Stomach (tissue), 8 donors: ENCODE measurements at regions not wholly inside any gene's neighbourhood (a gene's known extent, or its start where the extent isn't known, plus 50 kb on each side); places are given as distances from the start of the nearest gene placed in this dataset.
"Not testable (repeated sequence)": the region's sequence is repeated elsewhere in the genome, so short reads cannot be mapped to it uniquely, and the experiment has no call there.

Experiments used
- DNase-seq, 2 donors: peaks; one replicate each; pipeline versions ENCODE4 v3.0.0 to v3.0.0-alpha.2; 2013 to 2019
- H3K27ac ChIP-seq, 5 donors: fragments of 200-600 bp in 4 of 5; sonication (generic) in 4 of 5; one replicate each; pipeline ENCODE4 v1.5.1; 2013 to 2019; ENCODE audit warnings: mild to moderate bottlenecking in 1 of 5, moderate library complexity in 1 of 5
- H3K27me3 ChIP-seq, 3 donors: fragments of 200-600 bp; sonication (generic); one replicate each; pipeline ENCODE4 v1.5.1; 2017 to 2019; ENCODE audit warnings: mixed run types in 1 of 3
- H3K36me3 ChIP-seq, 4 donors: fragments of 200-600 bp; sonication (generic); 1 replicate in 3 of 4; 2 replicates in 1 of 4; pipeline ENCODE4 v1.5.1; 2016 to 2019
- H3K4me1 ChIP-seq, 4 donors: fragments of 200-600 bp; sonication (generic); one replicate each; pipeline ENCODE4 v1.5.1; 2016 to 2019
- H3K4me3 ChIP-seq, 4 donors: fragments of 200-600 bp; sonication (generic) in 3 of 4; one replicate each; pipeline ENCODE4 v1.5.1; 2016 to 2019; ENCODE audit warnings: mild to moderate bottlenecking in 1 of 4
- H3K9me3 ChIP-seq, 4 donors: fragments of 200-600 bp; sonication (generic); one replicate each; pipeline ENCODE4 v1.5.1; 2016 to 2019
- EP300 ChIP-seq: sonication (generic); formaldehyde crosslinking; IDR thresholded peaks from one replicate; pipeline ENCODE4 v1.6.1; 2017; ENCODE audit warnings: antibody characterized with exemption
- POLR2A ChIP-seq, 4 donors: fragments of 450-650 bp; IDR thresholded peaks; one replicate each; pipeline ENCODE4 v1.6.1; 2016; ENCODE audit warnings: antibody characterized with exemption in 4 of 4, control low read depth in 2 of 4, mild to moderate bottlenecking in 1 of 4, moderate library complexity in 1 of 4
- POLR2AphosphoS5 ChIP-seq, 3 donors: sonication (generic); formaldehyde crosslinking; IDR thresholded peaks; one replicate each; pipeline ENCODE4 v1.6.1; 2016; ENCODE audit warnings: antibody characterized with exemption in 3 of 3
- WGBS, 5 donors: extraction: QIAGEN DNeasy Blood & Tissue Kit in 3 of 5; methylation state at CpG; one replicate each; pipeline versions ENCODE4 v1.1.5 to v1.1.7; 2013 to 2018; 5-methylcytosine and 5-hydroxymethylcytosine counted together
- intact Hi-C: fragments of 100-400 bp; cut with DNase I; formaldehyde crosslinking; loops from one replicate; pipeline ENCODE4 v1.15.1; 2023; ENCODE audit warnings: low total_unique reads
- TF ChIP-seq, protein P1 (sequence below), 7 experiments: fragments of 450-650 bp in 4 of 7; fragments of 200-600 bp in 3 of 7; sonication (generic) in 3 of 7; IDR thresholded peaks; one replicate each; pipeline ENCODE4 v1.5.1; 2016 to 2019; ENCODE audit warnings: antibody characterized with exemption in 7 of 7, control low read depth in 2 of 7, mild to moderate bottlenecking in 1 of 7
- donor health status: healthy with polysubstance abuse.
- donor health status: Bipolar disorder and iron deficiency.
- donor health status: healthy.

DNA sequence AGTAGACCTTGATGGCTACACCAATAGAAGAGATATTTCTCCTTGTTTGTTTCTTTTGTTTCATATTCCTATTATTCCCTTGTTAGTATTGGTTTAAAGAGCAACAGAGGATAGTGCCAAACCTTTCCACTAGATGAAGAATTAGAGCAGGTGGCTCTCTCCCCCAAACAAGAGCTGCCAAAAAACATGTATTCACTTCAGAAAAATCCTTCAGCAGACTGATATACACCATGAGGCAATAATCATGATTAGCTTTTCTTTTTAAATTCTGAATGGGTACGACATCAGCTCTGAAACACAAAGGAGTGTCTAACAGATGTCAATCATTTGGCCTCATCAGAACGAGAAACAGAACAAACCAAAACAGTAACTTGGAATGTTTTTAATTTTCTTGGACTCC is 67.3 kb upstream of the MAP10 start:
- H3K36me3 ChIP-seq: no peaks in the 10 kb centered on the region
- TF ChIP-seq POLR2AphosphoS5 (IDR thresholded peaks at IDR 0.05): no peak
- no peak for TF ChIP-seq POLR2A (IDR thresholded peaks at IDR 0.05)
- TF ChIP-seq EP300: no peak
- TF ChIP-seq, protein P1, sequence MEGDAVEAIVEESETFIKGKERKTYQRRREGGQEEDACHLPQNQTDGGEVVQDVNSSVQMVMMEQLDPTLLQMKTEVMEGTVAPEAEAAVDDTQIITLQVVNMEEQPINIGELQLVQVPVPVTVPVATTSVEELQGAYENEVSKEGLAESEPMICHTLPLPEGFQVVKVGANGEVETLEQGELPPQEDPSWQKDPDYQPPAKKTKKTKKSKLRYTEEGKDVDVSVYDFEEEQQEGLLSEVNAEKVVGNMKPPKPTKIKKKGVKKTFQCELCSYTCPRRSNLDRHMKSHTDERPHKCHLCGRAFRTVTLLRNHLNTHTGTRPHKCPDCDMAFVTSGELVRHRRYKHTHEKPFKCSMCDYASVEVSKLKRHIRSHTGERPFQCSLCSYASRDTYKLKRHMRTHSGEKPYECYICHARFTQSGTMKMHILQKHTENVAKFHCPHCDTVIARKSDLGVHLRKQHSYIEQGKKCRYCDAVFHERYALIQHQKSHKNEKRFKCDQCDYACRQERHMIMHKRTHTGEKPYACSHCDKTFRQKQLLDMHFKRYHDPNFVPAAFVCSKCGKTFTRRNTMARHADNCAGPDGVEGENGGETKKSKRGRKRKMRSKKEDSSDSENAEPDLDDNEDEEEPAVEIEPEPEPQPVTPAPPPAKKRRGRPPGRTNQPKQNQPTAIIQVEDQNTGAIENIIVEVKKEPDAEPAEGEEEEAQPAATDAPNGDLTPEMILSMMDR (IDR thresholded peaks at IDR 0.05): no peak
- H3K27me3 ChIP-seq: no peaks in the 10 kb centered on the region
- WGBS, 5 donors: 69 to 85% (median 75%) methylated on average over 2 of the region's 2 CpGs
- H3K4me3 ChIP-seq: no peak overlapping the region
- H3K27ac ChIP-seq: no peak overlapping the region
- no peak for DNase-seq
- intact Hi-C loops: no loop called here
- no peaks in the 10 kb centered on the region for H3K9me3 ChIP-seq
- H3K4me1 ChIP-seq: no peaks in the 10 kb centered on the region

DNA sequence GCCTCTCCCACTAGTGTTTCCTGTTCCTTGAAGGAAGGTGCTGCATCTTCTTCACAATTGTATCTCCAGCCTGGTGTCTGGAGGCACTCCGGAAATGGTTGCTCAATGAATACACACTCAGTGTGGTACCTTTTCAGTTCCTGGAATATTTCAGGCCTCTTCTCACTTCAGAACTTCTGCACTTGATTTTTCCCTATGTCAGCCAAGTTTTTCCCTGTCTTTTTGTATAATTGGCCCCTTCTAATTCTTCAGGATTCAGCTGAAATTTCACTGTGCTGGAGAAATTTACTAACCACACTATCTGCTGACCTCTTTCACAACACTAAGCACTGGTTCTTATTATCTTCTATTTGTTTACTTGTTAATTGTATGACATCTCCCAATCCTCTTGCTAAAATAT is 61.2 kb upstream of the MAP10 start:
- no peak overlapping the region for H3K27ac ChIP-seq
- WGBS, 5 donors: 92 to 100% (median 97%) methylated on average over 1 of the region's 1 CpG
- H3K9me3 ChIP-seq: peaks cover 2 to 21% (median 14%) of the 10 kb centered on the region in 4 donors
- H3K27me3 ChIP-seq: no peaks in the 10 kb centered on the region
- TF ChIP-seq POLR2A (IDR thresholded peaks at IDR 0.05) (no peak), POLR2AphosphoS5 (IDR thresholded peaks at IDR 0.05) (no peak), EP300 (no peak)
- TF ChIP-seq, protein P1 (IDR thresholded peaks at IDR 0.05): no peak
- H3K4me1 ChIP-seq: peaks cover 0 to 8% (median 5%) of the 10 kb centered on the region in 4 donors
- H3K4me3 ChIP-seq: no peak overlapping the region
- no peak for DNase-seq
- intact Hi-C loops: no loop called here
- no peaks in the 10 kb centered on the region for H3K36me3 ChIP-seq

DNA sequence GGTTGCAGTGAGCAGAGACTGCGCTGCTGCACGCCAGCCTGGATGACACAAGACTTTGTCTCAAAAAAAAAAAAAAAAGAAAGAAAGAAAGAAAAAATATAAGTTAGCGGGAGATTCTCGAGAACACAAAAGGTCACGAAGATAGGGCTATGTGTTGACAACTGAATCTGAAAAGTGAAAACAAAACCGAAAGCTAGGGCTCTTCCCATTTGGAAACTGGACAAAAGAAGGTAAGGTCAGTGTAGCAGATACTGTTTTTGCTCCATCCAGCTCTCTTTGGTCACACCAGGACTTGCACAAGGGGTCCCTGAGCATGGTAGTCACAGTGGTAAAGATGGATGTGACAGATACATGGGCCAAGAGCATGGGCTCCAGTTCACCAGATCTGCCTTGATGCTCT is 60.4 kb upstream of the MAP10 start:
- H3K4me3 ChIP-seq: no peak overlapping the region
- TF ChIP-seq POLR2AphosphoS5 (IDR thresholded peaks at IDR 0.05): no peak
- no peak for TF ChIP-seq POLR2A (IDR thresholded peaks at IDR 0.05)
- TF ChIP-seq EP300: no peak
- TF ChIP-seq, protein P1 (IDR thresholded peaks at IDR 0.05): no peak
- H3K27ac ChIP-seq: no peak overlapping the region
- peaks cover 2 to 29% (median 21%) of the 10 kb centered on the region in 4 donors for H3K9me3 ChIP-seq
- no peaks in the 10 kb centered on the region for H3K36me3 ChIP-seq
- peaks cover 0 to 8% (median 5%) of the 10 kb centered on the region in 4 donors for H3K4me1 ChIP-seq
- H3K27me3 ChIP-seq: no peaks in the 10 kb centered on the region
- intact Hi-C loops: no loop called here
- DNase-seq: no peak
- 93 to 96% (median 94%) methylated on average over 6 of the region's 6 CpGs for whole genome bisulfite sequencing, 5 donors

DNA sequence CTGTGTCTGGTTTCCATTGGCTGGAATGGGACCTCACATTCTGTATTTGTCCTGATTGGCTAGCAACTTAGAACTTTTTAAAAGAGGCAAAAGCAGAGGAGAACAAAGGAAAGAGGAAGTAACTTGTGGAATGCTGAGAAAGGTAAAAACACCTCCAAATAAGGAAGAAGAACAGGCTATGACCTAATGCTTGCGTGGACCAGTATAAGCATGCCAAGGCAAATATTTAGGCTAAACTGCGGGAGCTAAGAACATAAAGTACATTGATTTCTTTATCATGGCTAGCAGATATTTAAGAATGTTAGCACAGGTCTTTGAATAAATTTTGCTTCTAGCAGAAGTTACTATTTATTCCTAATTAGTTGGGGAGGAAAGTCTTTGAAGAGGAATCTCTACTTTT is 59.5 kb upstream of the MAP10 start:
- DNase-seq: peak in 1 of 2 donors; percentile 31
- H3K4me3 ChIP-seq, H3K4me1 ChIP-seq, H3K27me3 ChIP-seq, H3K27ac ChIP-seq, H3K36me3 ChIP-seq, intact Hi-C loops: not testable (repeated sequence)
- peaks cover 5 to 33% (median 23%) of the 10 kb centered on the region in 4 donors for H3K9me3 ChIP-seq
- 28 to 76% (median 42%) methylated on average over 2 of the region's 2 CpGs for WGBS, 5 donors

DNA sequence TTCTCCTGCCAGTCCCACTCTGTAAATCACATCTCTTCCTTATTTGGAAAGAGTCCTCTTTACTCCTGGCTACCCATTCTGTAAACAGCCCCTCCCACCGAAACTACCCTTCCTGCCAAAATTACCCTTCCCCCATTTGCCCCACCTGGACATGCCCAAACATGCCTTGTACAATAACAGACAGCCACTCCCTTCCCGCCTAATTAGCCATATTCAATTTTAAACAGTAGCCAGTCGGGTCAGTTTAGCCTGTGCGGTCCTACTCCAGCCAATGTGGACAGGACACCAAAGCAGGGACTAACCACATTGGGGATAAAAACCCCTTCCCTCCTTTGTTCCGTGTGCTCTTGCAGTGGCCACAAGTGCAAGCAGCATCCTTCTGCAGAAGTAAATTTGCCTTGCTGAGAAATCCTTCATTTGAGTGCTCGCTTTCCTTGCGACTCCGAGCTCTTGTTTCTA is 56.3 kb upstream of the MAP10 start:
- intact Hi-C loops: no loop called here
- 80 to 85% (median 84%) methylated on average over 8 of the region's 8 CpGs for WGBS, 5 donors
- TF ChIP-seq POLR2AphosphoS5 (IDR thresholded peaks at IDR 0.05) (no peak), POLR2A (IDR thresholded peaks at IDR 0.05) (no peak), EP300 (no peak)
- TF ChIP-seq, protein P1 (IDR thresholded peaks at IDR 0.05): no peak

More for the DNA sequence above, 56.3 kb upstream of the MAP10 start:
- H3K4me1 ChIP-seq: peaks cover 0 to 8% (median 5%) of the 10 kb centered on the region in 4 donors
- no peak overlapping the region for H3K27ac ChIP-seq
- H3K36me3 ChIP-seq: no peaks in the 10 kb centered on the region
- no peaks in the 10 kb centered on the region for H3K27me3 ChIP-seq
- peaks cover 5 to 33% (median 23%) of the 10 kb centered on the region in 4 donors for H3K9me3 ChIP-seq
- no peak for DNase-seq
- no peak overlapping the region for H3K4me3 ChIP-seq
